Adipocyte (in vitro differentiated cells): ENCODE measurements at regions not wholly inside any gene's neighbourhood (a gene's known extent, or its start where the extent isn't known, plus 50 kb on each side); places are given as distances from the start of the nearest gene placed in this dataset.

Source experiments
- DNase-seq: peaks from one replicate; pipeline ENCODE4 v3.0.0-alpha.2; 2015; ENCODE audit warnings: low read depth
- H3K27me3 ChIP-seq: replicated peaks from 2 replicates; pipeline ENCODE4 v1.7.0; 2013; ENCODE audit warnings: mild to moderate bottlenecking, low read length, moderate library complexity; ENCODE audit not compliant: control insufficient read depth, insufficient read depth
- H3K36me3 ChIP-seq: 2 replicates; pipeline ENCODE4 v1.7.0; 2013; ENCODE audit warnings: low read length, mild to moderate bottlenecking, moderate library complexity; ENCODE audit not compliant: control insufficient read depth, insufficient read depth, severe bottlenecking
- H3K4me1 ChIP-seq: 2 replicates; pipeline ENCODE4 v1.7.0; 2013; ENCODE audit warnings: mild to moderate bottlenecking, low read length, moderate library complexity; ENCODE audit not compliant: control insufficient read depth, insufficient read depth
- H3K4me3 ChIP-seq: 2 replicates; pipeline ENCODE4 v1.7.0; 2013; ENCODE audit warnings: mild to moderate bottlenecking, low read length, moderate library complexity
- H3K9ac ChIP-seq: 2 replicates; pipeline ENCODE4 v1.7.0; 2013; ENCODE audit warnings: mild to moderate bottlenecking, low read length, moderate library complexity
- H3K9me3 ChIP-seq: 2 replicates; pipeline ENCODE4 v1.7.0; 2013; ENCODE audit warnings: mild to moderate bottlenecking, low read length, moderate library complexity; ENCODE audit not compliant: control insufficient read depth

DNA sequence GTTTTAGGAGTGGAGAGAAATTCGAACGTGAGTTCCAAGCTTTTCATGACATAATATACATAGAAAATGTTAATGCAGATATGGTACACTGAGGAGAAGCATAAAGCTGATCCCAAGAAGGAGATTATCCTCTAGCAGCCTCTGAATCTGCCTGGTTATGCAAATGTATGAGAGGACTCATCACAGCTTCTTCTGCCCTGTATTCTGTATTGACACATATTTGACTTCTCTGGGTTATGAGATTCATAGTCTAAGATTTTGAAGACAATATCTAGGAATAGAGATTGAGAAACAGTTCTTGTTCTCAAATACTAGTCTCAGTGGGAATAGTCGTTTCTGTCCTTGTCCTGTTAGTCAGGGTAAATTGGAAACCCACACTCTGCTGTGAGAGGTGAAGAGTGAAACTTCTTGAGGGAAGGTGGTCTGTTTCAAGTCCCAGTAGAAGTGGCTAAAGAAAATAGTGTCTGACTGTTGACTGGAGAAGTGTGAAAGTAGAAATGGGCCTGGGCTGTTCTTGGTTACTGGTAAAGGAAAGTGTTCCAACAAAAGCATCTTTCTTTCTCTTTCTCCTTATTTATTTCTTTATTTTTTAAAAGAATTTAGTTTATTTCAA is 1356.6 kb downstream of the SLITRK5 start:
- Histone ChIP-seq H3K4me3 (no peak overlapping the region), H3K9me3 (no peaks in the 10 kb centered on the region), H3K27me3 (no peaks in the 10 kb centered on the region), H3K9ac (no peak overlapping the region), H3K4me1 (no peaks in the 10 kb centered on the region), H3K36me3 (no peaks in the 10 kb centered on the region)
- DNase-seq, result no peak

DNA sequence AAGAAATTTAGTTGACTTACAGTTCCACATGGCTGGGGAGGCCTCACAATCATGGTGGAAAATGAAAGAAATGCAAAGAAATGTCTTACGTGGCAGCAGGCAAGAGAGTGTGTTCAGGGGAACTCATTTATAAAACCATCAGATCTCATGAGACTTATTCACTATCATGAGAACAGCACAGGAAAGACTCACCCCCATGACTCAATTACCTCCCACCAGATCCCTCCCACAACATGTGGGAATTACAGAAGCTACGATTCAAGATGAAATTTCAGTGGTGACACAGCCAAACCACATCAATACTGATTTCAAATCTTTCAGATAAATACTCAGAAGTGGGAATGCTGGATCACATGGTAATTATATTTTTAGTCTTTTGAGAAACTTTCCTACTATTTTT is 1357.9 kb downstream of the SLITRK5 start:
- no peaks in the 10 kb centered on the region for H3K27me3 ChIP-seq
- peaks cover 10% of the 10 kb centered on the region for H3K9me3 ChIP-seq
- H3K9ac ChIP-seq, result no peak overlapping the region
- DNase-seq, result no peak
- no peak overlapping the region for H3K4me3 ChIP-seq
- no peaks in the 10 kb centered on the region for H3K36me3 ChIP-seq
- H3K4me1 ChIP-seq, result no peaks in the 10 kb centered on the region

DNA sequence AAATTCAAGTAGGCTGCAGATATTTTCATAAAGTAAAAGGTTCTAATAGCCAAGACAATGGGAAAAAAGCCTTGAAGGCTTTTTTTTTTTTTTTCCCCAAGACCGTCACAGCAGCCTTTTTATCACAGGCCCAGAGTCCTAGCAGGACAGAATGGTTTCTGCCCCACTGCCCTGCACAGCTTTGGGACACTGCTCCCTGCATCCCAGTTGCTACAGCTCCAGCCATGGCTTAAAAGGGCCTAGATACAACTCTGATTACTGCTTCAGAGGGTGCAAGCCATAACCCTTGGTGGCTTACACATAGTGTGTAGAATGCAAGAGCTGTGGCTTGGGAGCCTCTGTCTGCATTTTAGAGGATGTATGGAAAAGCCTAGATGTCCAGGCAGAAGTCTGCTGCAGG is 1362.8 kb downstream of the SLITRK5 start:
- no peak for DNase-seq
- Histone ChIP-seq H3K9me3 (peaks cover 17% of the 10 kb centered on the region), H3K4me3 (no peak overlapping the region), H3K4me1 (no peaks in the 10 kb centered on the region), H3K9ac (no peak overlapping the region), H3K36me3 (no peaks in the 10 kb centered on the region), H3K27me3 (no peaks in the 10 kb centered on the region)

DNA sequence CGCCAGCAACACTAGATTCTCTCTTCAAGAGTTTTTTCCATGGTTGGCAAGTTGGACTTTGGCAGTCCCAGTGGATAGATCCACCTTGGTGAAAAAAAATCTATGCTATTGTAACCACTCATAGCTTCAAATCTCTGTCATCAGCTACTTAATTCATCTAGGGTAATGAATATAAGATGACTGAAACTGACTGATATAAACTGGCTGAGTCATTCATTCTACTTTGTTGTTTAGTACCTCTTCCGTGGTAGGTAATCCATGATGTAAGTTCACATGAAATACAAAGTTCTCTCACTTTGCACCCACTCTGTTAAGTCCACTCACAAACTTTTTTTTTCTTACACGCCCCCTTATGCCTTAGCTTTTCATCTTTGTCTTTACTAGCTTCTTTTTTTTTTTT is 1381.5 kb downstream of the SLITRK5 start:
- DNase-seq, result no peak
- Histone ChIP-seq H3K9me3 (peaks cover 2% of the 10 kb centered on the region), H3K27me3 (no peaks in the 10 kb centered on the region), H3K9ac (no peak overlapping the region), H3K36me3 (no peaks in the 10 kb centered on the region), H3K4me3 (no peak overlapping the region), H3K4me1 (no peaks in the 10 kb centered on the region)

DNA sequence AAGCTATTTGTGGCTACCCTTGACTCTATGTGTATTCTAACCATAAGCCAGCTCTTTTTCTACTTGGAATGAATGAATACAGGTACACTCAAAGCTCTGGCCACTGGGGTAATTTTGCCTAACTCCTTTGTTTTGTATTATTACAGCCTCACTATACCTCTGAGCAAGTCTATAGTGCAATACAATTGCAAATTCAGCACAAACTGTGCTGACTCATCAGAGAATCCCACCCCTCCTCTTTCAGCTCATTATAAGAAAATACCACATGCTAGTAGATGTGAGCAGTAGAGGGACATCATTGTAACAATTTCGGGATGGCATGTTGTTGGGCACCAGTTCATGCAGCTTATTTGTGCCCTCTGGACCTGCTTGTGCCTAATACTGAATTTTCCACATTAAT is 1382.2 kb downstream of the SLITRK5 start:
- Histone ChIP-seq H3K27me3 (no peaks in the 10 kb centered on the region), H3K4me3 (no peak overlapping the region), H3K36me3 (no peaks in the 10 kb centered on the region), H3K4me1 (no peaks in the 10 kb centered on the region), H3K9ac (no peak overlapping the region), H3K9me3 (peaks cover 2% of the 10 kb centered on the region)
- no peak for DNase-seq

DNA sequence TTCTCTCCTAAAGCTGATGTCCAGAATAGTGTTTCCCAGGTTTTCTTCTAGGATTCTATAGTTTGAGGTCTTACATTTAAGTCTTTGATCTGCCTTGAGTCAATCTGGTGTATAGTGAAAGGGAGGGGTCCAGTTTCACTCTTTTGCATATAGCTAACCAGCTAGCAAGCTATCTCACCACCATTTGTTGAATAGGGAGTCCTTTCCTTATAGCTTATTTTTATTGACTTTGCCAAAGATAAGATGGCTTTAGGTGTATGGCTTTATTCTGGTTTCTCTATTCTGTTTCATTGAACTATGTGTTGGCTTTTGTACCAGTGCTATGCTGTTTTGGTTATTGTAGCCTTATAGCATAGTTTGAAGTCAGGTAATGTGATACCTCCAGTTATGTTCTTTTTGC is 1386.1 kb downstream of the SLITRK5 start:
- H3K27me3 ChIP-seq, result no peaks in the 10 kb centered on the region
- no peaks in the 10 kb centered on the region for H3K36me3 ChIP-seq
- H3K4me1 ChIP-seq, result no peaks in the 10 kb centered on the region
- peaks cover 2% of the 10 kb centered on the region for H3K9me3 ChIP-seq
- DNase-seq, result no peak
- no peak overlapping the region for H3K4me3 ChIP-seq
- no peak overlapping the region for H3K9ac ChIP-seq

DNA sequence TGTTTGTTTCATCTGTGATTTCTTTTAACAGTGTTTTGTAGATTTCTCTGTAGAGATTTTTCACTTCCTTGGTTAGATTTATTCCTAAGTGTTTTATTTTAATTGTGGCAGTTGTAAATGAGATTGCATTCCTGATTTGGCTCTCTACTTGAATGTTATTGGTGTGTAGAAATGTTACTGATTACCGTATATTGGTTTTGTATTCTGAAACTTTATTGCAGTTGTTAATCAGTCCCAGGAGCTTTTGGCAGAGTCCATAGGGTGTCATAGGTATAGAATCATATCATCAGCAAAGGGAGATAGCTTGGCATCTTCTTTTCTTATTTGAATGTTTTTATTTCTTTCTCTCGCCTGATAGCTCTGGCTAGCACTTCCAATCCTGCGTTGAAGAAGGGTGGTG is 1386.7 kb downstream of the SLITRK5 start:
- no peaks in the 10 kb centered on the region for H3K27me3 ChIP-seq
- no peaks in the 10 kb centered on the region for H3K36me3 ChIP-seq
- no peak for DNase-seq
- H3K9me3 ChIP-seq, result peaks cover 2% of the 10 kb centered on the region
- H3K9ac ChIP-seq, result no peak overlapping the region
- H3K4me3 ChIP-seq, result no peak overlapping the region
- H3K4me1 ChIP-seq, result no peaks in the 10 kb centered on the region

DNA sequence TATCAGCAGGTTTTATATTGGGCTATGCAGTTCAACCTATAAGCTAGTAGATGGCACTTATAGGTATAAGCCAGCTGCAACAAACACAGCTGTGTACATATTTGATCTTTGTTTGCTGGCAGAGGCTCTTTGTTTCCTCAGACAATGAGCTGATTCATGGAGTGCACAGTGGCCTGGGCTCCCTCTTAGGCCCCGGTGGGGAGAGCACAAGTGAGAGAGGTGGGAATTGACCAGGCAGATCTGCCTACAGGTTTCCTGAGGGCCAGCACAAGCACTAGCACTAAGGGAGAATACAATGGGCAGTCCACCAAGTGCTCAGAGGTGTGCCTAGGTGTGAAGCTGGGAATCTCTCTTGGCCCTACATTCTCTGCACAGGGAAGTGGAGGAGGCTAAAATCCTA is 1390.7 kb downstream of the SLITRK5 start:
- DNase-seq, result no peak
- Histone ChIP-seq H3K36me3 (no peaks in the 10 kb centered on the region), H3K4me3 (no peak overlapping the region), H3K9me3 (peaks cover 2% of the 10 kb centered on the region), H3K4me1 (no peaks in the 10 kb centered on the region), H3K9ac (no peak overlapping the region), H3K27me3 (no peaks in the 10 kb centered on the region)

DNA sequence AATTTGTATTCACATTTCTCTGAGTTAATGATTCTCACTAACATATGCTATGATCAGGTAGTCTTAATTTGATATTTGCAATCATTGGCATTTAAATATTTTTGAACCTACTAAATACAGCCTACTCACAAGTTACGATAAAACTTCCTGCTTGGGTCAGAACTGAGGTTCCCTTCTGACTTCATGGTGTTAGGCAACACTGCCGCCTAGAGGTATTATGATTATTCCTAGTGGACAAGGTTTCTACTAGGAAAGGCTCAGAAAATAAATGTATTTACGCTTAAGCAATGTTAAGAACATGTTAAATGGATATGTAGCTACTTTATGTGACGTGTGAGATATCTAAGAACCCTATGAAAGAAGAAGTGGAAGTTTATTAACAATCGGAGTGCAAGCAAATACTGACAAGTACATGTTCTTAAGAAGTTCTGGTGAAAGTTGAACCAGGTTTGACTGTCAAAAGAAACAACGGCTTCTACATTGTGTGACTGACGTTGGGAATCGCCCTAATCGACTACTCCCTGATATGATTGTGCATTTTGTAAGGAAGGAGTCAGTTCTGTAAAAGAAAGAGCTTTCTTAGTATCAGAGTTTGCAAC is 1395.8 kb downstream of the SLITRK5 start:
- peak; percentile 0 for DNase-seq
- no peak overlapping the region for H3K9ac ChIP-seq
- no peaks in the 10 kb centered on the region for H3K9me3 ChIP-seq
- H3K4me1 ChIP-seq, result no peaks in the 10 kb centered on the region
- no peaks in the 10 kb centered on the region for H3K27me3 ChIP-seq
- peak overlapping the region; percentile 11 for H3K4me3 ChIP-seq
- no peaks in the 10 kb centered on the region for H3K36me3 ChIP-seq

DNA sequence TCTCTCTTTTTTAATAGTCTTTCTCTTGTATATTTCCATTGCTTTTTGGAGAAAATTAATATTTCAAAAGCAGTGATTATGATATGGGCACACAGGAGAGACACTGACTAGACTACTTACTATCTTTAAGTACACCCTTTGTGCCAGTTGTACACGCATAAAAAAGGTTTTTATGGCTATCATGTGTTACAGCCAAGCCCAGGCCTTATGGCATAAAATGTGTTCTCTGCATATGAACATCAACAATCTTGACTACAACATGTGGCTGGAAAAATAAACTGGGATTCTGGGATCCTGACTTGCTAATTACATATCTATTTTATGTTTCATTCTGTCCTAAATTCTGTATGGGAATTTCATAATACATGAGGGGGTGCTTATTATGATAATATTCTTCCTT is 1401.8 kb downstream of the SLITRK5 start:
- DNase-seq, result no peak
- Histone ChIP-seq H3K9ac (no peak overlapping the region), H3K4me1 (no peaks in the 10 kb centered on the region), H3K27me3 (no peaks in the 10 kb centered on the region), H3K9me3 (no peaks in the 10 kb centered on the region), H3K4me3 (no peak overlapping the region), H3K36me3 (no peaks in the 10 kb centered on the region)

DNA sequence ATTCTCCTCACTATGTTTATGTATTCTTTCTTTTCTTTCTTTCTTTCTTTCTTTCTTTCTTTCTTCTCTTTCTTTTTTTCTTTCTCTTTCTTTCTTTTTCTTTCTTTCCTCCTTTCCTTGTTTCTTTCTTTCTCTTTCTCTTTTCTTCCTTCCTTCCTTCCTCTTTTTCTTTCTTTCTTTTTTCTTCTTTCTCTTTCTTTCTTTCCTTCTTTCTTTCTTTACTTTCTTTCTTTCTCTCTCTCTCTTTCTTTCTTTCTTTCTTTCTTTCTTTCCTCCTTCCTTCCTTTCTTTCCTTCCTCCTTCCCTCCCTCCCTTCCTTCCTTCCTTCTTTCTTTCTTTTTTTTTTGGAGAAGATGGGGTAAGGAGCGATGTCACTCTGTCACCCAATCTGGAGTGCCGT is 1405.5 kb downstream of the SLITRK5 start:
- H3K36me3 ChIP-seq, result no peaks in the 10 kb centered on the region
- no peaks in the 10 kb centered on the region for H3K4me1 ChIP-seq
- H3K27me3 ChIP-seq, result no peaks in the 10 kb centered on the region
- no peak for DNase-seq
- H3K9ac ChIP-seq, result no peak overlapping the region
- H3K9me3 ChIP-seq, result no peaks in the 10 kb centered on the region
- H3K4me3 ChIP-seq, result no peak overlapping the region

DNA sequence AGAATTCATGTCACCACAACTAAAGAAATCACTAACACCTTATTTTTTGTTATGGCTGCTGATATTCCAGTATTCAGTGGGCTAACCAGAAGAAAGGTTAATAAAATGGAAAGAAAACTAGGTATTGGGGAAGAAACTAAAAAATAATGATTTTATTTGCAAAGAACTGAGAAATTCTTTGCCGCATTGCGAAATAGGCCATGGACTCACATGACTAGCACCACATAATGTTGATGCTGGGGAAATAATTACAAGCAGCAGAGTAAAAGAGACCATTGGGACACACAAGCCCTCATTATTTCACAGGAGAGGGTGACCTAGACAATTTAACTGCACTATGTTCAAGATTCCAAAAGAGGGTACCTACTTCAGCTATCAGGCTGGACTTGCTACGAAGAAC is 1411.5 kb downstream of the SLITRK5 start:
- DNase-seq, result no peak
- Histone ChIP-seq H3K4me1 (no peaks in the 10 kb centered on the region), H3K4me3 (no peak overlapping the region), H3K9me3 (no peaks in the 10 kb centered on the region), H3K36me3 (no peaks in the 10 kb centered on the region), H3K9ac (no peak overlapping the region), H3K27me3 (no peaks in the 10 kb centered on the region)
